SH-SY5Y (cell line): ENCODE measurements at regions not wholly inside any gene's neighbourhood (a gene's known extent, or its start where the extent isn't known, plus 50 kb on each side); places are given as distances from the start of the nearest gene placed in this dataset.

Source experiments
- GATA2 ChIP-seq: IDR thresholded peaks from 2 replicates; pipeline ENCODE4 v1.6.1; 2011; ENCODE audit warnings: mild to moderate bottlenecking, low read depth, low read length
- GATA3 ChIP-seq: IDR thresholded peaks from 2 replicates; pipeline ENCODE4 v1.6.1; 2011; ENCODE audit warnings: low read depth, mild to moderate bottlenecking, low read length, moderate library complexity

DNA sequence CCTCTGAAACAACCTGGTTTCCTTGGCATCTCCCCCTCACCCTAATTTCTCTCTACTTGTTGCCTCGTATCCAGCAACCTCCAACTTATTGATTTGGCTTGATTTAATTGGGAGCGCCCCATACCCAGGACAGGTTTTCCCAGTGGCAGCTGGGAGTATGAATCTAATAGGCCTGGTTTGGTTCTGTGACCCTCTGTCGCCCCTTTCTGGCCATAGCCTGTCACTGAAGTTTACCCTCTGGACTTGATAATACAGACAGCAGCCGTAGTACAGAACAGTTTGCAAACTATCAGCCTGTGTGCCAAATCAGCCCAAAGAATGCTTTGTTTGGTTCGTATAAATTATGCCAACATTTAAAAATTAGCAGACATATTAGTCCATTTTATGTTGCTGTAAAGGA is 525.1 kb upstream of the GOLIM4 start:
- TF ChIP-seq GATA2, result no peak
- TF ChIP-seq GATA3, result no peak
